ENCODE measurements at regions not wholly inside any gene's neighbourhood (a gene's known extent, or its start where the extent isn't known, plus 50 kb on each side); places are given as distances from the start of the nearest gene placed in this dataset.

- H3K36me3 ChIP-seq (ENCODE audit: control insufficient read depth in 2 of 2, extremely low read depth in 1 of 2, insufficient read depth in 2 of 2, low read length in 2 of 2) = no peaks in the 10 kb centered on the region
- DNase-seq (ENCODE audit: low read depth, low spot score) (no peak), FAIRE-seq (no peak)
- H3K4me2 ChIP-seq (ENCODE audit: control insufficient read depth, extremely low read depth, insufficient read depth, low read depth, low read length) = no peak overlapping the region
- no peak overlapping the region for H3K9ac ChIP-seq (ENCODE audit: control insufficient read depth, extremely low read depth, insufficient read depth, low read length)
- TF ChIP-seq EZH2 (IDR thresholded peaks at IDR 0.05; ENCODE audit: low read length) (no peak), CTCF (optimal IDR thresholded peaks at IDR 0.05 in 1 of 3, IDR thresholded peaks at IDR 0.05 in 1 of 3, conservative IDR thresholded peaks at IDR 0.05 in 1 of 3; ENCODE audit: extremely low read depth in 1 of 3, insufficient read depth in 2 of 3, low read length in 3 of 3) (no peak)
- no peaks in the 10 kb centered on the region for H3K9me1 ChIP-seq (ENCODE audit: control insufficient read depth, extremely low read depth, insufficient read depth, low read length)
- H2AFZ ChIP-seq (ENCODE audit: control insufficient read depth, low read length) = no peak overlapping the region
- H3K4me1 ChIP-seq (ENCODE audit: control insufficient read depth, extremely low read depth, insufficient read depth, low read length) = no peaks in the 10 kb centered on the region
- dilution Hi-C loops (cut with MboI; ENCODE audit: extremely low pct_ligation_motif_present, low sequenced_read_pairs) = no loop called here
- H3K27ac ChIP-seq (ENCODE audit: control insufficient read depth, insufficient read depth, low read length) = no peak overlapping the region
- H3K4me3 ChIP-seq (ENCODE audit: control insufficient read depth in 2 of 3, extremely low read depth in 1 of 3, insufficient read depth in 2 of 3, low read depth in 1 of 3, low read length in 3 of 3) = no peak overlapping the region
- H4K20me1 ChIP-seq (ENCODE audit: control insufficient read depth, extremely low read depth, insufficient read depth, low read length) = no peaks in the 10 kb centered on the region
- H3K9me3 ChIP-seq (ENCODE audit: control insufficient read depth, low read depth, low read length) = peaks cover 3% of the 10 kb centered on the region
- H3K79me2 ChIP-seq (ENCODE audit: control insufficient read depth, insufficient read depth, low read length) = no peaks in the 10 kb centered on the region
- no peaks in the 10 kb centered on the region for H3K27me3 ChIP-seq (ENCODE audit: control insufficient read depth, extremely low read depth, insufficient read depth, low read length)
Measured at GRCh38 chr16:5951486-5951885, 853.9 kb upstream of the EEF2KMT start.

- Histone ChIP-seq H3K36me3 (ENCODE audit: control insufficient read depth in 2 of 2, extremely low read depth in 1 of 2, insufficient read depth in 2 of 2, low read length in 2 of 2) (no peaks in the 10 kb centered on the region), H3K9ac (ENCODE audit: control insufficient read depth, extremely low read depth, insufficient read depth, low read length) (no peak overlapping the region), H4K20me1 (ENCODE audit: control insufficient read depth, extremely low read depth, insufficient read depth, low read length) (no peaks in the 10 kb centered on the region), H3K27me3 (ENCODE audit: control insufficient read depth, extremely low read depth, insufficient read depth, low read length) (no peaks in the 10 kb centered on the region), H3K79me2 (ENCODE audit: control insufficient read depth, insufficient read depth, low read length) (no peaks in the 10 kb centered on the region), H2AFZ (ENCODE audit: control insufficient read depth, low read length) (no peak overlapping the region), H3K4me2 (ENCODE audit: control insufficient read depth, extremely low read depth, insufficient read depth, low read depth, low read length) (no peak overlapping the region), H3K27ac (ENCODE audit: control insufficient read depth, insufficient read depth, low read length) (no peak overlapping the region), H3K4me1 (ENCODE audit: control insufficient read depth, extremely low read depth, insufficient read depth, low read length) (no peaks in the 10 kb centered on the region), H3K4me3 (ENCODE audit: control insufficient read depth in 2 of 3, extremely low read depth in 1 of 3, insufficient read depth in 2 of 3, low read depth in 1 of 3, low read length in 3 of 3) (no peak overlapping the region), H3K9me3 (ENCODE audit: control insufficient read depth, low read depth, low read length) (no peaks in the 10 kb centered on the region), H3K9me1 (ENCODE audit: control insufficient read depth, extremely low read depth, insufficient read depth, low read length) (no peaks in the 10 kb centered on the region)
- dilution Hi-C loops (cut with MboI; ENCODE audit: extremely low pct_ligation_motif_present, low sequenced_read_pairs) = no loop called here
- DNase-seq (ENCODE audit: low read depth, low spot score) (no peak), FAIRE-seq (no peak)
- TF ChIP-seq CTCF (optimal IDR thresholded peaks at IDR 0.05 in 1 of 3, IDR thresholded peaks at IDR 0.05 in 1 of 3, conservative IDR thresholded peaks at IDR 0.05 in 1 of 3; ENCODE audit: extremely low read depth in 1 of 3, insufficient read depth in 2 of 3, low read length in 3 of 3) (no peak), EZH2 (IDR thresholded peaks at IDR 0.05; ENCODE audit: low read length) (no peak)
Measured at GRCh38 chr16:5944971-5945370, 847.4 kb upstream of the EEF2KMT start.

Measured in keratinocyte (primary cell).